ENCODE measurements at regions not wholly inside any gene's neighbourhood (a gene's known extent, or its start where the extent isn't known, plus 50 kb on each side); places are given as distances from the start of the nearest gene placed in this dataset.

GRCh38 chr1:194268839-194269238 lies 1082.4 kb upstream of the B3GALT2 start:
- no peak for TF ChIP-seq CTCF (IDR thresholded peaks at IDR 0.05)
- no peak for TF ChIP-seq EZH2phosphoT487 (IDR thresholded peaks at IDR 0.05)

Data from neural progenitor cell (in vitro differentiated cells).